Hepatocyte (in vitro differentiated cells): ENCODE measurements at regions not wholly inside any gene's neighbourhood (a gene's known extent, or its start where the extent isn't known, plus 50 kb on each side); places are given as distances from the start of the nearest gene placed in this dataset.

Experiments
- DNase-seq: peaks from one replicate; pipeline ENCODE4 v3.0.0-alpha.2; 2016; ENCODE audit warnings: low spot score
- H2AFZ ChIP-seq: fragments of 200-600 bp; sonication (generic); 2 replicates; pipeline ENCODE4 v1.6.0; 2016; ENCODE audit warnings: antibody characterized with exemption, mild to moderate bottlenecking
- H3K27ac ChIP-seq: fragments of 200-600 bp; sonication (generic); 2 replicates; pipeline ENCODE4 v1.5.1; 2016; ENCODE audit warnings: mild to moderate bottlenecking
- H3K27me3 ChIP-seq: fragments of 200-600 bp; sonication (generic); 2 replicates; pipeline ENCODE4 v1.6.1; 2016
- H3K36me3 ChIP-seq: fragments of 200-600 bp; sonication (generic); replicated peaks from 2 replicates; pipeline ENCODE4 v1.5.1; 2016; ENCODE audit warnings: low read depth; ENCODE audit not compliant: insufficient read depth
- H3K4me1 ChIP-seq: fragments of 200-600 bp; sonication (generic); 2 replicates; pipeline ENCODE4 v1.5.1; 2016; ENCODE audit warnings: mild to moderate bottlenecking, moderate library complexity; ENCODE audit not compliant: insufficient read depth
- H3K4me2 ChIP-seq: fragments of 200-600 bp; sonication (generic); 2 replicates; pipeline ENCODE4 v1.6.0; 2016
- H3K4me3 ChIP-seq: fragments of 200-600 bp; sonication (generic); 2 replicates; pipeline ENCODE4 v1.5.1; 2016; ENCODE audit warnings: mild to moderate bottlenecking
- H3K79me2 ChIP-seq: fragments of 200-600 bp; sonication (generic); 2 replicates; pipeline ENCODE4 v1.6.0; 2017; ENCODE audit warnings: mild to moderate bottlenecking
- H3K9me2 ChIP-seq: fragments of 200-600 bp; sonication (generic); replicated peaks from 2 replicates; pipeline ENCODE4 v1.6.0; 2017; ENCODE audit warnings: mild to moderate bottlenecking; ENCODE audit not compliant: insufficient read depth
- H3K9me3 ChIP-seq: fragments of 200-600 bp; sonication (generic); 2 replicates; pipeline ENCODE4 v1.5.1; 2016; ENCODE audit warnings: low read depth, mild to moderate bottlenecking
- H4K20me1 ChIP-seq: fragments of 200-600 bp; sonication (generic); 2 replicates; pipeline ENCODE4 v1.6.0; 2016; ENCODE audit warnings: mild to moderate bottlenecking; ENCODE audit not compliant: insufficient read depth, poor library complexity, severe bottlenecking
- CTCF ChIP-seq: fragments of 200-600 bp; sonication (generic); IDR thresholded peaks from 2 replicates; pipeline ENCODE4 v1.5.1; 2016; ENCODE audit warnings: antibody characterized with exemption, mild to moderate bottlenecking; ENCODE audit not compliant: poor library complexity
- EZH2 ChIP-seq: fragments of 200-600 bp; sonication (generic); IDR thresholded peaks from 2 replicates; pipeline ENCODE4 v1.6.1; 2016; ENCODE audit warnings: antibody characterized with exemption, mild to moderate bottlenecking, borderline replicate concordance
- EZH2phosphoT487 ChIP-seq: fragments of 200-600 bp; sonication (generic); IDR thresholded peaks from one replicate; pipeline ENCODE4 v1.6.1; 2018; ENCODE audit warnings: antibody characterized with exemption, mild to moderate bottlenecking, low read depth, moderate library complexity; ENCODE audit not compliant: unreplicated experiment, severe bottlenecking
- WGBS: methylation state at CpG from one replicate; pipeline ENCODE4 v1.1.6; 2016; ENCODE audit warnings: low lambda C conversion rate; ENCODE audit errors: missing lambda C conversion rate; 5-methylcytosine and 5-hydroxymethylcytosine counted together

DNA sequence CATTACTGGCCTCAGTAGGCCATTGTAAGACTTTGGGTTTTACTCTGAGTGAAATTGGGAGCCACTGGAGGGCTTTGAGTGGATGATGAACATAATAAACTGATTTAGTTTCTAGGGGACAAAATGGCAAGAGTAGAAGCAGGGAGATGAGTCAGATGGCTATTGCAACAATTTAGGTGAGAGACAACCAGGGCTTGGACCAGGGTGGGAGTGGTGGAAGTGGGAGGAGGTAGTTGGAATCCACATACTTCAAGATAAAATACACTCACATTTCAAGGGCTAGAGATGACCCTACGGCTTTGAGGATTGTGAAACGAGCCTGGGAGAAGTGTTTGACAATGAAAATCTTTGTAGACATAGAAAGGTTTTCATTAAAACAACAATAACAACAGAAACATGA is 136.3 kb downstream of the ACTBL2 start:
- Histone ChIP-seq H4K20me1 (no peaks in the 10 kb centered on the region), H3K9me3 (no peaks in the 10 kb centered on the region), H3K4me1 (no peaks in the 10 kb centered on the region), H3K9me2 (no peaks in the 10 kb centered on the region), H3K27me3 (no peaks in the 10 kb centered on the region), H3K79me2 (no peaks in the 10 kb centered on the region), H3K4me3 (no peak overlapping the region), H2AFZ (no peak overlapping the region), H3K36me3 (no peaks in the 10 kb centered on the region), H3K4me2 (no peak overlapping the region), H3K27ac (no peak overlapping the region)
- TF ChIP-seq EZH2phosphoT487 = no peak
- no peak for TF ChIP-seq EZH2
- TF ChIP-seq CTCF = no peak
- DNase-seq = no peak
- 78% methylated on average over 2 of the region's 2 CpGs for WGBS

- no peaks in the 10 kb centered on the region for H3K27me3 ChIP-seq
- TF ChIP-seq EZH2 (no peak), EZH2phosphoT487 (no peak), CTCF (no peak)
- H3K9me2 ChIP-seq = no peaks in the 10 kb centered on the region
- no peak overlapping the region for H3K4me2 ChIP-seq
- WGBS = 91% methylated on average over 4 of the region's 4 CpGs
- no peaks in the 10 kb centered on the region for H3K36me3 ChIP-seq
- H2AFZ ChIP-seq = no peak overlapping the region
- no peaks in the 10 kb centered on the region for H3K79me2 ChIP-seq
- H3K4me3 ChIP-seq = no peak overlapping the region
- H3K4me1 ChIP-seq = no peaks in the 10 kb centered on the region
- no peaks in the 10 kb centered on the region for H4K20me1 ChIP-seq
- H3K9me3 ChIP-seq = no peaks in the 10 kb centered on the region
- no peak overlapping the region for H3K27ac ChIP-seq
- DNase-seq = no peak
Observed at GRCh38 chr5:57341380-57341979, 141.1 kb downstream of the ACTBL2 start.

DNA sequence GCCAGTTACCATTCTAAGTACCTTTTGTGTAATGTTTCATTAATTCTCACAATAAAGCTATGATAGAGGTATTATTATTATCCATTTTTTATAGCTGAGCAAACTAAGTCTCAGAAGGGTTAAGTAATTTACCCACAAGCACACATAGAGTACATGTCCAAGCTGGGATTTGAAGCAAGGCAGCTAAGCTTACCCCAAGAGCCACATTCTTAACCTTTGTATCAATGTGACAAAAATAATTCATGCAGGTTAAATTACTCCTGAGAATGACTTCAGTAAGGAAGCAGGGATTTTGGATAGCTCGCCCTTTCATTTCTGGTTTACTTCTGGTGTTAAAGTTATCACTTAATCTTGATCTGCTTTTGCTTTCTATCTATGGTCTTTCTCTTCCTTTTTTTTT is 141.9 kb downstream of the ACTBL2 start:
- H3K79me2 ChIP-seq = no peaks in the 10 kb centered on the region
- H2AFZ ChIP-seq = no peak overlapping the region
- no peak overlapping the region for H3K27ac ChIP-seq
- WGBS = 92% methylated on average over 1 of the region's 1 CpG
- H3K4me2 ChIP-seq = no peak overlapping the region
- no peaks in the 10 kb centered on the region for H3K9me2 ChIP-seq
- no peaks in the 10 kb centered on the region for H3K4me1 ChIP-seq
- H3K27me3 ChIP-seq = no peaks in the 10 kb centered on the region
- no peak for TF ChIP-seq CTCF
- no peak for TF ChIP-seq EZH2phosphoT487
- no peak for TF ChIP-seq EZH2
- DNase-seq = no peak
- H3K4me3 ChIP-seq = no peak overlapping the region
- no peaks in the 10 kb centered on the region for H3K9me3 ChIP-seq
- no peaks in the 10 kb centered on the region for H3K36me3 ChIP-seq
- no peaks in the 10 kb centered on the region for H4K20me1 ChIP-seq

GRCh38 chr5:57339521-57339920 is 143.1 kb downstream of the ACTBL2 start:
- 84% methylated on average over 2 of the region's 2 CpGs for WGBS
- Histone ChIP-seq H3K4me3 (no peak overlapping the region), H2AFZ (no peak overlapping the region), H3K27me3 (no peaks in the 10 kb centered on the region), H3K79me2 (no peaks in the 10 kb centered on the region), H3K4me2 (no peak overlapping the region), H4K20me1 (no peaks in the 10 kb centered on the region), H3K27ac (no peak overlapping the region), H3K9me3 (no peaks in the 10 kb centered on the region), H3K36me3 (no peaks in the 10 kb centered on the region), H3K4me1 (no peaks in the 10 kb centered on the region), H3K9me2 (no peaks in the 10 kb centered on the region)
- DNase-seq = no peak
- TF ChIP-seq EZH2 = no peak
- TF ChIP-seq CTCF = no peak
- TF ChIP-seq EZH2phosphoT487 = no peak
